ENCODE measurements at regions not wholly inside any gene's neighbourhood (a gene's known extent, or its start where the extent isn't known, plus 50 kb on each side); places are given as distances from the start of the nearest gene placed in this dataset.

DNA sequence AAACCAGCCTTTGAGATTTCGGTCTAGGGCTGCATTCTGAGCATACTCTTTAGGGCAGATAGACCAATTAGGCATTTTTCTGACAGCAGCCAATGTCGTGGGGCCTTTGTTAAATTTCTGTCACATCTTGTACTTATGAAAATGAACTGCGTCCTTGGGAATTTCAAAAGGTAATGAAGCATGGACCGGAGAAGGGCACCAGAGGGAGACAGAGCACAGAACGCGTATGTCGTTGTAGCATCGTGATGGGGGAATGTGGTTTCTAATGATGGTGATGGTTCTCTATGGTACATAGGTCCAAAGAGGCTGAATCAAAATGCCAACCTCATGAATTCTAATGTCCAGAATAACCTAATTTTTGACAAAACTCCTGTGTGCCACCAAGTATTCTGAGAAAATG lies 483.9 kb upstream of the CRIM1 start:
- Mint-ChIP-seq H3K36me3 (no peaks in the 10 kb centered on the region), H3K4me1 (0 out of 2 replicates have a peak, but pooled peaks cover 3% of the 10 kb centered on the region), H3K27ac (no peak overlapping the region), H3K27me3 (ENCODE audit: low read depth) (no peaks in the 10 kb centered on the region), H3K9me3 (no peaks in the 10 kb centered on the region), H3K4me3 (no peak overlapping the region)
- DNase-seq (ENCODE audit: low spot score) (no peak), ATAC-seq (peak; percentile 73)
- CTCF ChIA-PET, result interaction anchor here (0.6 to 0.9 kb wide), 3 partner anchors 350 to 464 kb away, joined by 3 to 4 read pairs (median 3); no protein-coding TSS in a partner anchor
- POLR2A ChIA-PET, result no interaction called here
- TF ChIP-seq SMAD3 (CRISPR knock-in tag; IDR thresholded peaks at IDR 0.05; ENCODE audit: borderline replicate concordance) (no peak), ZNF138 (CRISPR knock-in tag; conservative IDR thresholded peaks at IDR 0.05) (no peak), ZNF121 (CRISPR knock-in tag; IDR thresholded peaks at IDR 0.05) (no peak), ZNF423 (CRISPR knock-in tag; IDR thresholded peaks at IDR 0.05) (no peak), NR1H2 (CRISPR knock-in tag; IDR thresholded peaks at IDR 0.05) (no peak), ZNF416 (CRISPR knock-in tag; IDR thresholded peaks at IDR 0.05) (no peak), TP53 (CRISPR knock-in tag; IDR thresholded peaks at IDR 0.05) (no peak), CBFB (CRISPR knock-in tag; IDR thresholded peaks at IDR 0.05; ENCODE audit: low read depth) (no peak), ZNF671 (CRISPR knock-in tag; IDR thresholded peaks at IDR 0.05) (no peak), PRRX2 (CRISPR knock-in tag; IDR thresholded peaks at IDR 0.05) (no peak)
- TF ChIP-seq, protein P1, sequence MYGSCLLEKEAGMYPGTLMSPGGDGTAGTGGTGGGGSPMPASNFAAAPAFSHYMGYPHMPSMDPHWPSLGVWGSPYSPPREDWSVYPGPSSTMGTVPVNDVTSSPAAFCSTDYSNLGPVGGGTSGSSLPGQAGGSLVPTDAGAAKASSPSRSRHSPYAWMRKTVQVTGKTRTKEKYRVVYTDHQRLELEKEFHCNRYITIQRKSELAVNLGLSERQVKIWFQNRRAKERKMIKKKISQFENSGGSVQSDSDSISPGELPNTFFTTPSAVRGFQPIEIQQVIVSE (CRISPR knock-in tag; IDR thresholded peaks at IDR 0.05; ENCODE audit: borderline replicate concordance), result no peak
- TF ChIP-seq, protein P2, sequence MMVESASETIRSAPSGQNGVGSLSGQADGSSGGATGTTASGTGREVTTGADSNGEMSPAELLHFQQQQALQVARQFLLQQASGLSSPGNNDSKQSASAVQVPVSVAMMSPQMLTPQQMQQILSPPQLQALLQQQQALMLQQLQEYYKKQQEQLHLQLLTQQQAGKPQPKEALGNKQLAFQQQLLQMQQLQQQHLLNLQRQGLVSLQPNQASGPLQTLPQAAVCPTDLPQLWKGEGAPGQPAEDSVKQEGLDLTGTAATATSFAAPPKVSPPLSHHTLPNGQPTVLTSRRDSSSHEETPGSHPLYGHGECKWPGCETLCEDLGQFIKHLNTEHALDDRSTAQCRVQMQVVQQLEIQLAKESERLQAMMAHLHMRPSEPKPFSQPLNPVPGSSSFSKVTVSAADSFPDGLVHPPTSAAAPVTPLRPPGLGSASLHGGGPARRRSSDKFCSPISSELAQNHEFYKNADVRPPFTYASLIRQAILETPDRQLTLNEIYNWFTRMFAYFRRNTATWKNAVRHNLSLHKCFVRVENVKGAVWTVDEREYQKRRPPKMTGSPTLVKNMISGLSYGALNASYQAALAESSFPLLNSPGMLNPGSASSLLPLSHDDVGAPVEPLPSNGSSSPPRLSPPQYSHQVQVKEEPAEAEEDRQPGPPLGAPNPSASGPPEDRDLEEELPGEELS (CRISPR knock-in tag; IDR thresholded peaks at IDR 0.05), result no peak

DNA sequence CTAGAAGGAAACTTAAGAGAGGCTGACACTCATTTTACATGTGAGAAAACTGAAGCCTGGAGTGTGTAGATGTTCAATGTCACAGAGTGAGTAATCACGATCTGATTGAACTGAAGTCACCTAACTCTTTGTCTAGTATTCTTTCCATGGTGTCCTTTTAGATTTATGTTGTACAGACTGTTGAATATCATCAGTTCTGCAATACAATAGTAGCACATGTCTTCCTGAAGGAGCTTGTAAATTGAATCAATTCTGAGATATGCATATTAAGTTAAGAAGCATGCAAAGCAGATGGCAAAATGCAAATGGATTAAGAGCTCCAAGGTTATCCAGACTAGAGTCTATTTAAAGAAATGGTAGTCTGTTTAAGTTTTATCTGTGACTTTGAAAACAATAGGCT lies 484.9 kb upstream of the CRIM1 start:
- H3K4me3 Mint-ChIP-seq, result no peak overlapping the region
- ChIA-PET CTCF (interaction anchor here (0.8 to 0.9 kb wide), 2 partner anchors 451 to 548 kb away, joined by 3 to 4 read pairs; no protein-coding TSS in a partner anchor), POLR2A (no interaction called here)
- TF ChIP-seq ZNF263 (CRISPR knock-in tag; IDR thresholded peaks at IDR 0.05; ENCODE audit: low read depth) (no peak), CREM (CRISPR knock-in tag; IDR thresholded peaks at IDR 0.05) (no peak)
- TF ChIP-seq, protein P3, sequence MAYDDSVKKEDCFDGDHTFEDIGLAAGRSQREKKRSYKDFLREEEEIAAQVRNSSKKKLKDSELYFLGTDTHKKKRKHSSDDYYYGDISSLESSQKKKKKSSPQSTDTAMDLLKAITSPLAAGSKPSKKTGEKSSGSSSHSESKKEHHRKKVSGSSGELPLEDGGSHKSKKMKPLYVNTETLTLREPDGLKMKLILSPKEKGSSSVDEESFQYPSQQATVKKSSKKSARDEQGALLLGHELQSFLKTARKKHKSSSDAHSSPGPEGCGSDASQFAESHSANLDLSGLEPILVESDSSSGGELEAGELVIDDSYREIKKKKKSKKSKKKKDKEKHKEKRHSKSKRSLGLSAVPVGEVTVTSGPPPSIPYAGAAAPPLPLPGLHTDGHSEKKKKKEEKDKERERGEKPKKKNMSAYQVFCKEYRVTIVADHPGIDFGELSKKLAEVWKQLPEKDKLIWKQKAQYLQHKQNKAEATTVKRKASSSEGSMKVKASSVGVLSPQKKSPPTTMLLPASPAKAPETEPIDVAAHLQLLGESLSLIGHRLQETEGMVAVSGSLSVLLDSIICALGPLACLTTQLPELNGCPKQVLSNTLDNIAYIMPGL (CRISPR knock-in tag; IDR thresholded peaks at IDR 0.05), result no peak
- H3K36me3 Mint-ChIP-seq, result no peaks in the 10 kb centered on the region
- no peaks in the 10 kb centered on the region for H3K9me3 Mint-ChIP-seq
- no peak for ATAC-seq
- DNase-seq (ENCODE audit: low spot score), result no peak
- H3K27ac Mint-ChIP-seq, result no peak overlapping the region
- H3K4me1 Mint-ChIP-seq, result 0 out of 2 replicates have a peak, but pooled peaks cover 3% of the 10 kb centered on the region
- H3K27me3 Mint-ChIP-seq (ENCODE audit: low read depth), result no peaks in the 10 kb centered on the region

DNA sequence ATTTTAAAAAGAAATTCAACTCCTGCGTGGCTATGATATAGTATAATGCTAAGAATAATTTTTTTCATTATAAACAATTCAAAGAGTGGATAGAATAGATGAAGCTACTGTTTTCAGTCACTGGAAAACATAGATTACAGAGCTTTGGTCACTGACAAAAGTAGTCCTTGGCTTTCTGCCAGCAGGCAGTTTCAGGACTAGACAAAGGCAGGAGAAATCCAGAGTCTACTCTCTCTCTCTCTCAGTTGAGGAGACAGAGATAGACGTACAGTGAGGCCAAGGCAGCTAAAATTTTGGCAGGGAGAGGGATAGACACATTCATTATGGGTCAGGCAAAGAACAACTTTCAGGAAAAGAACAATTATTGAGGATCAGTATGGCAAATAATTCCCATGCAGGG lies 491.4 kb upstream of the CRIM1 start:
- no peaks in the 10 kb centered on the region for H3K9me3 Mint-ChIP-seq
- DNase-seq (ENCODE audit: low spot score) (no peak), ATAC-seq (no peak)
- H3K4me1 Mint-ChIP-seq, result no peaks in the 10 kb centered on the region
- H3K27ac Mint-ChIP-seq, result no peak overlapping the region
- CTCF ChIA-PET, result no interaction called here
- H3K27me3 Mint-ChIP-seq (ENCODE audit: low read depth), result no peaks in the 10 kb centered on the region
- no peak overlapping the region for H3K4me3 Mint-ChIP-seq
- POLR2A ChIA-PET, result no interaction called here
- TF ChIP-seq OVOL2 (CRISPR knock-in tag; IDR thresholded peaks at IDR 0.05; ENCODE audit: borderline replicate concordance), result no peak
- TF ChIP-seq, protein P1 (CRISPR knock-in tag; IDR thresholded peaks at IDR 0.05; ENCODE audit: borderline replicate concordance), result no peak
- no peaks in the 10 kb centered on the region for H3K36me3 Mint-ChIP-seq

All from WTC11 (cell line).